Activated T-cell treated with anti-CD3 and anti-CD28 coated beads, Interleukin-2, amount 50 U/mL, for 4 hours (primary cell): ENCODE measurements at regions not wholly inside any gene's neighbourhood (a gene's known extent, or its start where the extent isn't known, plus 50 kb on each side); places are given as distances from the start of the nearest gene placed in this dataset.
A peak's percentile ranks its signal among the peaks of the same experiment; 100 is the strongest.

Experiments
- ATAC-seq, 2 donors: fragments of 200-7000 bp; cut with Tn5 transposase; one replicate each; pipeline ENCODE4 v1.10.0; 2021
- DNase-seq: peaks from one replicate; pipeline ENCODE4 v3.0.0-alpha.2; 2020
- H3K27me3 Mint-ChIP-seq: one replicate; pipeline ENCODE4 v1.8.0; 2021; ENCODE audit warnings: low read depth, mixed read lengths
- H3K36me3 Mint-ChIP-seq: one replicate; pipeline ENCODE4 v1.8.0; 2022; ENCODE audit warnings: mixed read lengths; ENCODE audit not compliant: insufficient read depth
- H3K4me1 Mint-ChIP-seq: one replicate; pipeline ENCODE4 v1.8.0; 2021; ENCODE audit warnings: low read depth, mixed read lengths
- H3K4me3 Mint-ChIP-seq: one replicate; pipeline ENCODE4 v1.8.0; 2021; ENCODE audit warnings: mild to moderate bottlenecking, moderate library complexity, mixed read lengths
- H3K9me3 Mint-ChIP-seq: one replicate; pipeline ENCODE4 v1.8.0; 2021; ENCODE audit warnings: mixed read lengths

DNA sequence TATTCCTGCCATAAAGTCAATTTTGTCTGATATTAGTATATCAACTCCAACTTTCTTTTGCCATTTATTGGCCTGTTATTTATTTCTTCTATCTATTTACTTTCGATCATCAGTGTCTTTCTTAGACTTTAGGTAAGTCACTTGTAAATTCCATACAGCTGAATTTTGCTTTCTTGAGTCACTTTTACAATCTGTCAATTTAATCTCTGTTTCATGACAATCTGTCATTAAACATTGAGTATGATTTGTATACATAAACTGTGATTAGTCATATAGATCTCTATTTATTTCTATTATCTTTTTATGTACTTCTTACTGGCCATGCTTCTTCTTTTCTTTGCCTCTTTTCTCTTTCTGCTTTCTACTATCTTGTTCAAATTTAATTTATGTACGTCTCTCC lies 160.1 kb downstream of the TMA16 start:
- H3K4me1 Mint-ChIP-seq, result no peaks in the 10 kb centered on the region
- H3K4me3 Mint-ChIP-seq, result no peak overlapping the region
- H3K9me3 Mint-ChIP-seq, result peaks cover 5% of the 10 kb centered on the region
- ATAC-seq, result no peak
- H3K27me3 Mint-ChIP-seq, result no peaks in the 10 kb centered on the region
- DNase-seq, result no peak
- no peaks in the 10 kb centered on the region for H3K36me3 Mint-ChIP-seq

DNA sequence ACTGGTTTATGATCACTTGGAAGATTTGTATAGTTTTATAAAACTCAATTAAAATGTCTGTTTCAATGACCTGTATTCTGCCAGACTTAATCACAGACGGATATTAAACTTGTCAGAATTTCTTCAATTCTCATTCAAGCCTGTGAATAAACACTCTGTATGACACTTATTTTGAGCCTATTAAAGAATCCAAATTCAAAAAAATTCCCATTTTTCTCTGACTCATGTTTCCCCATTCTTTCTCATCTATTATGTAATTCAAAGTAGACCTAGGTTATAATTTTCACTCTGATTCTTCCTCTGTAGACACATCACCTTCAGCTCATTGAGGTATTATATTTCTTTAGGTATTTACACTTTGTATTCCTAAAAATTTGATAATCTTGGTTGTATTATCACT lies 166.1 kb downstream of the TMA16 start:
- ATAC-seq (no peak), DNase-seq (no peak)
- no peaks in the 10 kb centered on the region for H3K27me3 Mint-ChIP-seq

DNA sequence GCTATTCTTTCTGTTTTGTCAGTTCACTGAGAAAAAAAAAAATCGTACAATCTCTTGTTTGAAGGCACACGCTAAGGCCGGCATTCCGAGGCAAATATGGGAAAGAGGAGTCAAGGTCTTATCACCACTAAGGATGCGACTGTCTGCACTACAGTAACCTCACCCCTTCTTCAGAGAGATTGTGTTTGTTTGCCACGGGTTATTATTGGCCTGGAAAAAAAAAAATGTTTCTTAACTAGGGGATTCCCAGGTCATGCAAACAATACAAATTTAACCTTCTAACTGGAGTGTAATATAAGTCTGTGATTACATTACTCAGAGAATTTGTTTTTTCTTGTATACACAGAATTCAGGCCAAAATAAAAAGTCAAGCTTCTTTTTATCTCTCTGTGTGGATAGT lies 168.3 kb downstream of the TMA16 start:
- Mint-ChIP-seq H3K4me1 (peaks cover 41% of the 10 kb centered on the region), H3K4me3 (no peak overlapping the region), H3K27me3 (no peaks in the 10 kb centered on the region), H3K9me3 (no peaks in the 10 kb centered on the region), H3K36me3 (no peaks in the 10 kb centered on the region)
- ATAC-seq, result no peak
- DNase-seq, result no peak

More for the DNA sequence above, 166.1 kb downstream of the TMA16 start:
- H3K4me3 Mint-ChIP-seq, result no peak overlapping the region
- H3K36me3 Mint-ChIP-seq, result no peaks in the 10 kb centered on the region
- peaks cover 27% of the 10 kb centered on the region for H3K4me1 Mint-ChIP-seq
- H3K9me3 Mint-ChIP-seq, result peaks cover 3% of the 10 kb centered on the region

DNA sequence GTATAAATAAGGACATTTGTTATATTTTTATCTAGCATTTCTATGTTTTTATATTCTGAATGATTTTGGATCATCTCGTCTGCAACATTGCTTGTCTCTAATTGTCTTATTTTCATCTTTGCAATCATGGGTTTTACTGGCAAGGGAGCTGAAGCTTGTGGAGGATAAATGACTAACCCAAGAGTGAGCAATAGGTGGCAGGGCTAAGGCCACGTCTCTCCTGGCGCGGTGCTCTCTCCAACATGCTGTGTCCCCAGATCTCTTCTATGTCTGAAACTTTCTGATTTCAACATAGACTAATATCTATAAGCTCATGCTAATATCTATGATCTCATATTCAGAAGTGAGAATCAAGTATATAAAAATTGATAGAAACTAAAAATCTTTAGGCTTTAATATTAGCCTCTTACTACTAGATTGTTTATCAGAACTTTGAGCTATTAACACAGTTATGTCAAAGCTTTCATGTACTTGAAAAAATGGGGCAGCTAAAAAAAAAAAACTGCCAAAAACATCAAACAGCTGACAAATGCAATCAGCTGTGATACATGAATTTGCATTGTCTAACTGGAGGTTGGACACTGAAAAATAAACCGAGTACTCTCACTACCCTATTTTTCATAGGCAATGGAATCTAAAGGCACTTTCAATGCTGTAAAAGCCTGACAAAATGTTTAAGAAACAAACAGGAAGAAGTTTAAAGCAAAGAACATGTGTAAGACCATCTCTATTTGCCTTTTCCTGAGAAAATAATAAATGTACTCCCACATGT lies 169.2 kb downstream of the TMA16 start:
- Mint-ChIP-seq H3K36me3 (no peaks in the 10 kb centered on the region), H3K27me3 (no peaks in the 10 kb centered on the region), H3K4me3 (peak overlapping the region; percentile 33), H3K9me3 (no peaks in the 10 kb centered on the region), H3K4me1 (peaks cover 47% of the 10 kb centered on the region)
- ATAC-seq (no peak), DNase-seq (no peak)

DNA sequence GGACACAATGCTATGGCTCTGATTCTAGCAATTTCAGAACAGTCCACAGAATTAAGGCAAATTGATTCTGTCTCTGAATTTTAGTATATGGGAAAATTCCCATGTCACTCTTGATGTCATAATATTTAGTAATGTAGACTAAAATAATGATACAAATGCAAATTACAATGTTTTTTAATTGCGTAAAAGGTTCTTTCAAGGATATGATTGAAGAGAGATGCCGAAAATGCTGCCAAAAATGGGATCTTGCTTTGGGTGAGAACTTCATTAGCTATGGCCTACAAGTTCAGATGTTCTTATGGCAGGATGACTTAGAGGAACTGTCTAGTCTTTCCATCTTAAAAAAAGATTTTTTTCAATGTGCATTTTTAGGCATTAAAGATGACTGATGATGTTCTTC lies 170.6 kb downstream of the TMA16 start:
- H3K4me1 Mint-ChIP-seq, result peaks cover 51% of the 10 kb centered on the region

DNA sequence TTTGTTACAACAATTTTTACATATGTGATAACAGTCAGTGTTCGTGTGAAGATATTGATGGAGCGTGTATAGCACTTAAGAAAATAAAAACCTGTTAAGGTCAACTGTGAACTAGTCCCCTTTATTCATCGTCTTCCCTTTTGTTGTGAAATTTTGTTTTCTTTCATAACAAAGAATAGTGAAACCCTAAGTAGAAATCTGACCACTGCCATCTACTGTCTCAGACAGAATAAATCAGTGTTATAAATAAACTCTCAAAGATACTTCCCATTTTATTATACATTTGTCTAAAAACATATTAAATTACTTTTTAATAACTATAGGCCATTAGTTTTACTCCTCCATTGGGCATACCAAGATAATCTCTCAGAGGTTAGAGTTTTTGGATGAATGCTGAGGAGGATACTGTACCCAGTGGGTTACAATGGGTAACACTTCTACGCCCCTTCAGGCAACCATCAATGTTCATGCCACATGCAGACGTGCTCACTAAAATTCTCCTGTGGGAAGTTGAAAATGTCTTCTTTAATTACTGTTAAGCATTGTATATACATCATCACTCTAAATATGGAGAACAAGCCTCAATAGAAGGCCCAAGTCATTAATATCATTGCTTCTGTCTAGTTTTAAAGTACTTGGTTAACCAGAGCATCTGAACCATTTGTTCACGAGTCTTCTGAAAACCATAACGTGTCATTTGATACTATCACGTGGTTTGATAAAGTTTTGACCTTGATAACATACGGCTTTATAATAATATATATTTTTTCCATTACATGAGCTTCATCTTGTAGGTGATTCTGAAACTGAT lies 171.2 kb downstream of the TMA16 start:
- no peak for ATAC-seq

More for the DNA sequence above, 170.6 kb downstream of the TMA16 start:
- H3K4me3 Mint-ChIP-seq, result no peak overlapping the region
- H3K27me3 Mint-ChIP-seq, result no peaks in the 10 kb centered on the region
- DNase-seq (no peak), ATAC-seq (no peak)
- H3K9me3 Mint-ChIP-seq, result no peaks in the 10 kb centered on the region
- no peaks in the 10 kb centered on the region for H3K36me3 Mint-ChIP-seq

DNA sequence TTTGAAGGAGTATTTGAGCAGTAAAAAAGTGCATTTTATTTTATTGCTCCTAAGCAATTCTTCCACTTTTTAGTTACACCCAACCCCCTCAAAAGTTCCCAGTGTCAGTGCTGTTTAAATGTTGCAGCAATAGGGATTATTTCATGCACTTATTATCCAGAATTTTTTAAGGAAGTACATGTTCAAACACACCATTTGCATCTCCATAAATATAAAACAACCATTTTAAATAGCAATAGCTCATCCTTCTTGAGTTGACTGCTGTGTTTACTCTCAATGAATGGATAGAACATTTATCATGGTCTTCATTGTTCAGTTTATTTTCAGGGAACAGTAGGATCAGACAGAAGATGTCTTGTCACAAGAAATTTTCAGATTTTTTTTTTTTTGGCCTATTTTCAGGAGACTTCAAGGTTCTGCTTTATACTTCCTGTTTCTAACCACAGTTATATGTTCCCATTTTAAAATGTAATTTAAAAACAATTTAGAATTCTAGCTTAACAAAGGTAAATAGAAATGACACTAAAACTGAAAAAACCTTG lies 171.9 kb downstream of the TMA16 start:
- Mint-ChIP-seq H3K4me1 (peaks cover 59% of the 10 kb centered on the region), H3K27me3 (no peaks in the 10 kb centered on the region), H3K36me3 (no peaks in the 10 kb centered on the region), H3K9me3 (no peaks in the 10 kb centered on the region), H3K4me3 (peak overlapping the region; percentile 24)
- DNase-seq (no peak), ATAC-seq (no peak)

More for the DNA sequence above, 171.2 kb downstream of the TMA16 start:
- H3K4me1 Mint-ChIP-seq, result peaks cover 54% of the 10 kb centered on the region
- H3K27me3 Mint-ChIP-seq, result no peaks in the 10 kb centered on the region
- no peak for DNase-seq
- no peak overlapping the region for H3K4me3 Mint-ChIP-seq
- H3K9me3 Mint-ChIP-seq, result no peaks in the 10 kb centered on the region
- no peaks in the 10 kb centered on the region for H3K36me3 Mint-ChIP-seq

DNA sequence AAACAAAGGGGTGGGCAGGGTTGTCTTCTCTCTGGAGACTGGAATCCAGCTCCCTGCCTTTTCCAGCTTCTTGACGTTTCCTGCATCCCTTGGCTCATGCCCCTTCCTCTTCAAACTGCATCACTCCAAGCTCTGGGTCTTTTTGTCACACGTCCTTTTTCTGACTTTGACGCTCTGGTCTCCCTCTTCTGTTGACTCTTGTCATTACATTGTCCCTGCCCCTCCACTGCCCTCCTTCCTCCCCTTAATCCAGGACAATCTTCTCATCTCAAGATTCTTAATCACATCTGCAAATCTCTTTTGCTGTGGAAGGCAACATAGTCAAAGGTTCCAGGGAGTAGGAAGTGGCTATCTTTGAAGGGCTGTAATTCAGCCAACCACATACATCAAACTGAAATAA lies 178.3 kb downstream of the TMA16 start:
- ATAC-seq, result no peak
- no peak for DNase-seq
- Mint-ChIP-seq H3K36me3 (no peaks in the 10 kb centered on the region), H3K4me3 (no peak overlapping the region), H3K4me1 (peaks cover 29% of the 10 kb centered on the region), H3K27me3 (no peaks in the 10 kb centered on the region), H3K9me3 (no peaks in the 10 kb centered on the region)

DNA sequence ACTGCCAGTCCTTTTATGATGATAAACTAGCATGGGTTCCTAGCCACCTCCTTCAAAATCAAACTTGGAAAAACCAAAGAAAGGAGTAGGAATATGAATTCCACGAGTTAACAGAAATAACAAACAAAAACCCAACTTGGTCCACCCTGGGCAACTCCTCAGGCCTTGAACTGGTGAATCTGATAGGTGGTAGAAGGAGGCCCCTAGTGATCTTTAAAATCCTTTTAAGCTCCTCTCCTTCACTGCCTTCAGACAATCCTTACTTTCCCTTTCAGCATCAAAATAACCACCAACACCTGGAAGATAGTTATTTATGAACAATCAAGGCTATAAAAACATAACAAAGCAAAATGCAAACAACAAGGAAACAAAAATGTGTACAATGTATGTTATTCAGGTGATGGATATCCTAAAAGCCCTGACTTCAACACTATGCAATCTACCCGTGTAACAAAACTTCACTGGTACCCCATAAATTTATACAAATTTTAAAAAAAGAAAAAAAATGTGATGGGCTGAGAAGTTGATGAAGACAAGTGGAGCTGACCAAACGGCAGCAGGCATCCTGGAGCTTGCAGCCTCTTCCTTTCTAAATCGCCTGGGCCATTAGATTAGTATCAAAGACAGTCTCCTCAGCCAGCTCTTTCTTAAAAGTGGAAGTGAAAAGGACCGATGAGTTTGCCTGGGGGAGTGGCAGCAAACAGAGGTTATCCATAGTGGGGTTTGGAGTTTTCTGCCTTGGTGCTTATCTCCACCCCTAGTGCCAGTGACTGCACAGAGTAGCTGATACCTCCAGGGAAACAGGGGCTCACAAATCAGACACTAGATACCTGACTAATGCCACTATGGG lies 179.6 kb downstream of the TMA16 start:
- Mint-ChIP-seq H3K4me1 (peaks cover 21% of the 10 kb centered on the region), H3K27me3 (no peaks in the 10 kb centered on the region), H3K9me3 (no peaks in the 10 kb centered on the region), H3K36me3 (no peaks in the 10 kb centered on the region), H3K4me3 (no peak overlapping the region)
- ATAC-seq (no peak), DNase-seq (no peak)

DNA sequence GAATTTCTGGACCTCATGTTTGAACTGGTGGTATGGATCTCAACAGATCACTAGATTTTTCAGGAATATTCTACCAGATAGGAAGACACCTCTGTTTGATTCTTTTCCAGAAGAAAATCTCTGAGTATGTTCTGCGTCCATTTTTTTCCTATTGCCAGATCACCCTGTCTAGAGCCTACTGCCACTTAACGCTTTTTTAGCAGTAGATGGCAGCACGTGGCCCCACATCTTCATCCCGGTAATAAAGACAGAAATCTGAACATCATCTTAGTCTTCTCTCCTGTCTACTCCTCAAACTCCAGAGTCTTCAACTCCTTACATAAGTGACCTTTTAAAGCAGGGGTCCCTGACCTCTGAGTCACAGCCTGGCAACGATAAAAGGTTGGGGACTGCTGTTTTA lies 184.7 kb downstream of the TMA16 start:
- no peak overlapping the region for H3K4me3 Mint-ChIP-seq
- H3K36me3 Mint-ChIP-seq, result no peaks in the 10 kb centered on the region
- ATAC-seq, result no peak
- DNase-seq, result no peak
- no peaks in the 10 kb centered on the region for H3K9me3 Mint-ChIP-seq
- H3K27me3 Mint-ChIP-seq, result peaks cover 3% of the 10 kb centered on the region
- H3K4me1 Mint-ChIP-seq, result no peaks in the 10 kb centered on the region

DNA sequence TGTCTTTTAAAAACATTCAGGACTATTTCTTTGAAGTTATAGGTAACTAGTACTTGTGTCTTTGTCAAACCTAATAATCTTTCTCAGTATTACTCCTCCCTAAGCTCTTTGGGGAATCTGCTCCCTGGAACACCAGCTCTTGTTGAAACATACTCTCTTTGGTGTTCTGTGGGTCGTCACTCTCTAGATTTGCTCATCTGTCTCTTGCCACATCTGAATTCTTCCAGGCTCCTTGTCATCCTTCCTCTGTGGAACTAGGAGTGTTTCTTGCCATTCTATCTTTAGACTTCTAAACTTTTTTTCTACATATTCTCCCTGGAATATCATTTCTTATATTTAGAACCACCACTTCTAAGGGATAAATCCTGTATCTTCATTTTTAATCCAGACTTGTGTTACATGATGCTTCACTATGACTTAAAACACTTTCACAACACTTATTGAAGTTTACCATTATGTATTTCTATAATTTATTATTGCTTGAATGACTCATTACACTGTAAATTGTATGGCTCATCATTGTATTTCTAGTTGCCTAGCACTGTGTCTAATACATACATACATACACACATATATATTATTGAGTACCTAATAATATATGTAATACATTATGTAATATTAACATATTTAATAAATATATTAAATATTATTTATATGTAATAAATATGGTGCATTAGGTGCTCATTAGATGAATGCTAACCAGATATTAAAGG lies 186.1 kb downstream of the TMA16 start:
- H3K36me3 Mint-ChIP-seq, result no peaks in the 10 kb centered on the region
- peaks cover 3% of the 10 kb centered on the region for H3K27me3 Mint-ChIP-seq
- ATAC-seq (no peak), DNase-seq (no peak)
- no peaks in the 10 kb centered on the region for H3K9me3 Mint-ChIP-seq
- H3K4me1 Mint-ChIP-seq, result no peaks in the 10 kb centered on the region
- no peak overlapping the region for H3K4me3 Mint-ChIP-seq

DNA sequence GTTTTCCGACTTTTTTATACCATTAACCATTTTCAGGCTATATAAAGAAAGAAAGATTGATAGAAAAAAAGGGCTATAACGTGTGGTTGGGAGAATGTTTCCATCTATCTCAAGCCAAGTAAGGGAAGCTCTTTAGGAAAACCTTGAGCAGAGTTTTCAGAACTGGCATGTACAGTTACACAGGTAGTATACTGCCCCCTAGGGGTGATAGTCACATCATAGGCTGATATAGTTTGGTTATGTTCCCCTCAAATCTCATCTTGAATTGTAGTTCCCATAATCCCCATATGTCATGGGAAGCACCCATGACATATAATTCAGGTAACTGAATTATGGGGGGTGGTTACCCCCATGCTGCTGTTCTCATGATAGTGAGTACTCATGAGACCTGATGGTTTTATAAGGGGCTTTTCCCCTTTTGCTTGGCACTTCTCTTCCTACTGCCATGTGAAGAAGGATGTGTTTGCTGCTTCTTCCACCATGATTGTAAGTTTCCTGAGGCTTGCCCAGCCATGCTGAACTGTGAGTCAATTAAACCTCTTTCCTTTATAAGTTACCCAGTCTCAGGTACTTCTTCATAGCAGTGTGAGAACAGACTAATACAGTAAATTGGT lies 186.8 kb downstream of the TMA16 start:
- Mint-ChIP-seq H3K9me3 (no peaks in the 10 kb centered on the region), H3K4me1 (no peaks in the 10 kb centered on the region), H3K27me3 (peaks cover 3% of the 10 kb centered on the region), H3K36me3 (no peaks in the 10 kb centered on the region), H3K4me3 (no peak overlapping the region)
- DNase-seq (no peak), ATAC-seq (peak; percentile 57 to 65)

DNA sequence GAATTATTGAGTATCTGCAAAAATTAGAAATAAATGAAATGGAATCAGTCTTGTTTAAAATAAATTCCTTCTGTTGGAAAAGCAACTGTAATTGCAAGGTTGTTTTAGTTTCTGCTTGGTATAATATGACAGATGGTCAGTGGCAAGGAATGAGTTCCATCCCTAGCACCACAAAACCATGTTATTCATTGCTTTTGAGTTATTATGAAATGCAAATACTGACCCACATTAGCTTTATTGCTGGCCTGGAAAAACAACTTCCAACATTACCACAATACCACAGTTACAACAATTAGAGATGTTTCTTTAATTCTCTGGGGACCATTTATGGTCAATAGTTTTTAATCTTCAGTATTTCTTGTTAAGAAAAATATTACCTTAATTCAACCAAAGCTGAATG lies 194.4 kb downstream of the TMA16 start:
- ATAC-seq (no peak), DNase-seq (no peak)
- Mint-ChIP-seq H3K9me3 (no peaks in the 10 kb centered on the region), H3K4me3 (no peak overlapping the region), H3K36me3 (no peaks in the 10 kb centered on the region), H3K4me1 (no peaks in the 10 kb centered on the region), H3K27me3 (peaks cover 9% of the 10 kb centered on the region)
